ENCODE measurements at regions not wholly inside any gene's neighbourhood (a gene's known extent, or its start where the extent isn't known, plus 50 kb on each side); places are given as distances from the start of the nearest gene placed in this dataset.

DNA sequence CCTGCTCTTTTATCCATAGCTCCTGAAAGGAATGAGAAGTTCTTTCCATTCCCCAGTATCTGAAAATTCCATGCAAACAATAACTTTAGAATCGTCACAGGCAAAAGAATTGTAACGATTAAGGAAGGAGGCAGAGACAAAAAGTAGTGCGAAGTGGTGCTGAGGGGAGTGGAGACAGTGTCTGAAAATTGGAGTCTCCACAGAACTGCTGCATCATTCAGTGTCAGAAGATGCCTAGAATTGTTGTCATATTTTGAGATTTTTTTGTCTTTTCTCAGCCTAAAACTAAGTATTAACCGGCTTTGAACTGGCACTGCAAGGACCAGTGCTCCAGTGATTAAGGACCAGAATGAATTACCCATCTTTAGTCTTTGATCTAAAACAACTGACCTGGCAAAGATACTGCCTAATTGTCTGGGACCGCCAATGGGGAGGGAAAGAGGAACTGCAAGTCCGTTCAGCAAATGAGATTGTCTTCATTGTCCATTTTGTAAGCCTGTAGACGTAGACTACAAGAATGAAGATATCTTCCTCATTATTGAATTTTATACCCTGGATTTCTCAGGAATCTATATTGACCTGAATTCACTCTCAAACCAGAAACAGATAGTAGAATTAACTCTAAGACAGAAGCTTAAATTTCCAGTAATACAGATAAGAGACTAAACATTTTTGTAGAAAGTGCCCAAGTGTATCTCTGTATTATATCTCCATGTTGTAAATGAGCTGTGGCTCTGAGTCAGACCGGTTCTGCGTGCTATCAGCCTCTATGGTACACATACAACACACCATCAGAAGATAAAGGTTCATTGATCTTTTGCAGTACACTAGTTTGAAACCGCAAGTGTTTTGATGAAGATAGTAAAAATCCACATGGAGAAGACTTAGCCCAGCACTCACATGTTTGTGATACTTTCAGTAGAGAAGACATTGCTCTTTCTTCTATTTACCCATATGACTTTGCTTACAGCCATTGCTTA lies 293.2 kb downstream of the EFNB2 start:
- no peak overlapping the region for H2BK120ac ChIP-seq (ENCODE audit: low read depth, low read length)
- no peak overlapping the region for H3K27ac ChIP-seq (replicated peaks; ENCODE audit: low read length)
- WGBS, 2 donors (ENCODE audit: extremely low coverage in 2 of 2, insufficient read length in 2 of 2, insufficient replicate concordance in 1 of 2) = no CpG with 5 or more reads among the region's 10 CpGs

DNA sequence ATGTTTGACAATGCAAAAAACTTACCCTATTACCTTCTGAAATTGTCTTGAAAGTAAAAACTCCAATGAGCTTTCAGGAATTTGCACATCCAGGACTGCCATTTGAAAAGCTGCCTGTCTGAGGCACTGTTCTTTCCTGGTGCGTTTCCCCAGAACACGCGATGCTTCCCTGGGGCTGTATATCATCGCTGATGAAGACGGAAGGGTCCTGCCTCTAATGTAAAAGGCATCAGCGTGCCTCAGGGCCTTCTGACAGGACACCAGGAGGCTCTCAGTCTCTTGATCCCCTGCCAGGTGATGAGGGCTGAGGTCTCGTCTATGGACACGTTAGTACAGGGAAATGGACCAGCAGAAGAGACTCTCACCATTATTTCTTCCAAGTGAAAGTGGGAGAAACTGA lies 296.8 kb downstream of the EFNB2 start:
- no CpG with 5 or more reads among the region's 8 CpGs for WGBS, 2 donors (ENCODE audit: extremely low coverage in 2 of 2, insufficient read length in 2 of 2, insufficient replicate concordance in 1 of 2)
- H3K14ac ChIP-seq (ENCODE audit: low read length) = no peak overlapping the region
- no peaks in the 10 kb centered on the region for H3K36me3 ChIP-seq (replicated peaks in 1 of 2; ENCODE audit: control insufficient read depth in 2 of 2, insufficient read depth in 2 of 2, low read length in 2 of 2)

More for the DNA sequence above, 293.2 kb downstream of the EFNB2 start:
- Histone ChIP-seq H3K4me2 (ENCODE audit: insufficient read depth, low read length, poor library complexity, severe bottlenecking) (no peak overlapping the region), H4K8ac (ENCODE audit: low read depth, low read length) (no peak overlapping the region), H2BK12ac (ENCODE audit: low read length) (no peak overlapping the region), H3K9ac (ENCODE audit: low read depth, low read length, poor library complexity) (no peak overlapping the region), H3K36me3 (replicated peaks in 1 of 2; ENCODE audit: control insufficient read depth in 2 of 2, insufficient read depth in 2 of 2, low read length in 2 of 2) (no peaks in the 10 kb centered on the region), H3K9me3 (replicated peaks in 1 of 2; ENCODE audit: control insufficient read depth in 2 of 2, insufficient read depth in 1 of 2, low read depth in 1 of 2, low read length in 2 of 2) (no peaks in the 10 kb centered on the region), H3K4me1 (ENCODE audit: control insufficient read depth in 2 of 2, insufficient read depth in 1 of 2, low read depth in 1 of 2, low read length in 2 of 2) (peaks cover 0 to 1% of the 10 kb centered on the region in 2 donors), H3K4ac (ENCODE audit: low read length) (no peak overlapping the region), H2BK5ac (ENCODE audit: low read length) (no peak overlapping the region), H4K91ac (ENCODE audit: low read depth, low read length, poor library complexity) (no peak overlapping the region), H3K14ac (ENCODE audit: low read length) (no peak overlapping the region), H3K18ac (ENCODE audit: low read length) (no peak overlapping the region), H3K79me1 (ENCODE audit: low read depth, low read length) (no peaks in the 10 kb centered on the region), H3K4me3 (ENCODE audit: low read length in 2 of 2) (no peak overlapping the region), H2BK15ac (ENCODE audit: low read length) (no peak overlapping the region), H2AK5ac (ENCODE audit: low read depth, low read length) (no peak overlapping the region), H3K23ac (ENCODE audit: low read depth, low read length, poor library complexity) (no peak overlapping the region), H2AFZ (ENCODE audit: low read length) (no peak overlapping the region), H3K27me3 (ENCODE audit: control insufficient read depth in 3 of 3, insufficient read depth in 3 of 3, low read depth in 1 of 3, low read length in 3 of 3) (no peaks in the 10 kb centered on the region)
- DNase-seq (ENCODE audit: low spot score) = no peak

DNA sequence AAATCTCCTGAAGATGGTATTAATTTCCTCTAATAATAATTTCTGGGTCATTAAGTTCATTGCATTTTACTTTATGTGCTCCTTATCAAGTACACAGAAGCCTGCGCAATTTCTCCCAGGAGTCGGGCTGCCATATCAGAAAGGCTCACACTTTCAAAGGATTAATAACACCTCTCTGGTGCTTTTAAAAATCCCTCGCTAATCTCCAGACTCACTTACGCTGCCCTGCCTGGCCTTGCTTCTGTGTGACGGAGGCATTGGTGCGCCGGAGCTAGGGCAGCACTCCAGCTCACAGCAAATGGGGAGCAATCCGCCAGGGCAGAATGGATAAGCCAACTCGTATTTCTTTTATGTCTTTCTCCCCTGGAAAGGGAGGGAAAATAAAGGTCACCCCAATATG lies 300.8 kb downstream of the EFNB2 start:
- Histone ChIP-seq H2BK5ac (ENCODE audit: low read length) (no peak overlapping the region), H3K27me3 (ENCODE audit: control insufficient read depth in 3 of 3, insufficient read depth in 3 of 3, low read depth in 1 of 3, low read length in 3 of 3) (no peaks in the 10 kb centered on the region), H4K91ac (ENCODE audit: low read depth, low read length, poor library complexity) (no peak overlapping the region), H2BK12ac (ENCODE audit: low read length) (no peak overlapping the region), H3K27ac (replicated peaks; ENCODE audit: low read length) (no peak overlapping the region), H3K36me3 (replicated peaks in 1 of 2; ENCODE audit: control insufficient read depth in 2 of 2, insufficient read depth in 2 of 2, low read length in 2 of 2) (peaks cover 0 to 2% of the 10 kb centered on the region in 2 donors), H3K4me3 (ENCODE audit: low read length in 2 of 2) (no peak overlapping the region), H3K9me3 (replicated peaks in 1 of 2; ENCODE audit: control insufficient read depth in 2 of 2, insufficient read depth in 1 of 2, low read depth in 1 of 2, low read length in 2 of 2) (peaks cover 0 to 3% of the 10 kb centered on the region in 2 donors), H2AFZ (ENCODE audit: low read length) (peak overlapping the region; percentile 20), H3K79me1 (ENCODE audit: low read depth, low read length) (no peaks in the 10 kb centered on the region), H2AK5ac (ENCODE audit: low read depth, low read length) (no peak overlapping the region), H3K9ac (ENCODE audit: low read depth, low read length, poor library complexity) (no peak overlapping the region), H4K8ac (ENCODE audit: low read depth, low read length) (no peak overlapping the region), H3K4me2 (ENCODE audit: insufficient read depth, low read length, poor library complexity, severe bottlenecking) (no peak overlapping the region), H3K18ac (ENCODE audit: low read length) (peak overlapping the region; percentile 42), H2BK120ac (ENCODE audit: low read depth, low read length) (no peak overlapping the region), H3K23ac (ENCODE audit: low read depth, low read length, poor library complexity) (no peak overlapping the region), H3K4ac (ENCODE audit: low read length) (no peak overlapping the region), H3K4me1 (ENCODE audit: control insufficient read depth in 2 of 2, insufficient read depth in 1 of 2, low read depth in 1 of 2, low read length in 2 of 2) (peaks cover 0 to 1% of the 10 kb centered on the region in 2 donors), H2BK15ac (ENCODE audit: low read length) (no peak overlapping the region), H3K14ac (ENCODE audit: low read length) (no peak overlapping the region)
- no peak for DNase-seq (ENCODE audit: low spot score)
- no CpG with 5 or more reads among the region's 9 CpGs for WGBS, 2 donors (ENCODE audit: extremely low coverage in 2 of 2, insufficient read length in 2 of 2, insufficient replicate concordance in 1 of 2)

More for the DNA sequence above, 296.8 kb downstream of the EFNB2 start:
- Histone ChIP-seq H2BK120ac (ENCODE audit: low read depth, low read length) (no peak overlapping the region), H3K4me3 (ENCODE audit: low read length in 2 of 2) (no peak overlapping the region), H3K79me1 (ENCODE audit: low read depth, low read length) (no peaks in the 10 kb centered on the region), H2BK5ac (ENCODE audit: low read length) (no peak overlapping the region), H4K91ac (ENCODE audit: low read depth, low read length, poor library complexity) (no peak overlapping the region), H3K4ac (ENCODE audit: low read length) (no peak overlapping the region), H3K4me2 (ENCODE audit: insufficient read depth, low read length, poor library complexity, severe bottlenecking) (no peak overlapping the region), H2AFZ (ENCODE audit: low read length) (no peak overlapping the region), H3K9ac (ENCODE audit: low read depth, low read length, poor library complexity) (no peak overlapping the region), H3K27me3 (ENCODE audit: control insufficient read depth in 3 of 3, insufficient read depth in 3 of 3, low read depth in 1 of 3, low read length in 3 of 3) (no peaks in the 10 kb centered on the region), H4K8ac (ENCODE audit: low read depth, low read length) (no peak overlapping the region), H2BK12ac (ENCODE audit: low read length) (no peak overlapping the region), H2BK15ac (ENCODE audit: low read length) (no peak overlapping the region), H3K23ac (ENCODE audit: low read depth, low read length, poor library complexity) (no peak overlapping the region), H3K9me3 (replicated peaks in 1 of 2; ENCODE audit: control insufficient read depth in 2 of 2, insufficient read depth in 1 of 2, low read depth in 1 of 2, low read length in 2 of 2) (no peaks in the 10 kb centered on the region), H2AK5ac (ENCODE audit: low read depth, low read length) (no peak overlapping the region), H3K4me1 (ENCODE audit: control insufficient read depth in 2 of 2, insufficient read depth in 1 of 2, low read depth in 1 of 2, low read length in 2 of 2) (peaks cover 0 to 3% of the 10 kb centered on the region in 2 donors), H3K18ac (ENCODE audit: low read length) (no peak overlapping the region), H3K27ac (replicated peaks; ENCODE audit: low read length) (no peak overlapping the region)
- no peak for DNase-seq (ENCODE audit: low spot score)

DNA sequence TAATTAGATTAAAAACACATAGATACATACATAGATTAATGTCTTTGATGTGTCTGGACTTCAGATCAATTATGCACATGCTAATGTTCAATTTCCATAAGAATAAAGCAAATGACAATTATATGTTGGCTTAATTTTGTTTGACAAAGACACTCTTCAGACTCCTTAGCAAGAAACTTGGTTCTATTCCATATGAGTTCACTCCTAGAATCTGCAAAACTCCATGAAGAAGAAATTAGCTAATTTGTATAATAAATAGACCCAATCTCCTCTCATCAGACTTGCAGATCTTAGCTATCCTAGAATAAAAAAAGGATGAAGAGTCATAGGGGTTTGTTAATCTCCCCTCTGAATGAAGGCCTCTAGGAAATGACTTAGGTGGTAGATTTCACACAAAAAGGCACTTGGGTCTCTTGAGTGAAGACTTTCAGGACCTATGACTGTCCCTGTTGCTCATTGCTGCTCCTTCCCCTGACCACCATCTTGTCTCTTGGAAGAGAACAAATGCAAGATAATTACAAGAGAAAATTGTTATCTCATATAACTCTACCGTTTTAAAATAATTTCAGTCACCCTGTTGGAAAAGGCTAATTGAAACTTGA lies 302.2 kb downstream of the EFNB2 start:
- no peak overlapping the region for H3K4me3 ChIP-seq (ENCODE audit: low read length in 2 of 2)
- H2BK5ac ChIP-seq (ENCODE audit: low read length) = no peak overlapping the region
- no peak overlapping the region for H2BK120ac ChIP-seq (ENCODE audit: low read depth, low read length)
- peaks cover 0 to 3% of the 10 kb centered on the region in 2 donors for H3K4me1 ChIP-seq (ENCODE audit: control insufficient read depth in 2 of 2, insufficient read depth in 1 of 2, low read depth in 1 of 2, low read length in 2 of 2)
- H2AK5ac ChIP-seq (ENCODE audit: low read depth, low read length) = no peak overlapping the region
- no peaks in the 10 kb centered on the region for H3K79me1 ChIP-seq (ENCODE audit: low read depth, low read length)
- no peak overlapping the region for H4K91ac ChIP-seq (ENCODE audit: low read depth, low read length, poor library complexity)
- no CpG with 5 or more reads among the region's 1 CpG for WGBS, 2 donors (ENCODE audit: extremely low coverage in 2 of 2, insufficient read length in 2 of 2, insufficient replicate concordance in 1 of 2)
- H4K8ac ChIP-seq (ENCODE audit: low read depth, low read length) = no peak overlapping the region
- DNase-seq (ENCODE audit: low spot score) = no peak
- H2AFZ ChIP-seq (ENCODE audit: low read length) = no peak overlapping the region
- no peak overlapping the region for H3K27ac ChIP-seq (replicated peaks; ENCODE audit: low read length)
- no peak overlapping the region for H3K18ac ChIP-seq (ENCODE audit: low read length)
- no peak overlapping the region for H3K4ac ChIP-seq (ENCODE audit: low read length)
- no peaks in the 10 kb centered on the region for H3K27me3 ChIP-seq (ENCODE audit: control insufficient read depth in 3 of 3, insufficient read depth in 3 of 3, low read depth in 1 of 3, low read length in 3 of 3)
- H2BK15ac ChIP-seq (ENCODE audit: low read length) = no peak overlapping the region
- H3K36me3 ChIP-seq (replicated peaks in 1 of 2; ENCODE audit: control insufficient read depth in 2 of 2, insufficient read depth in 2 of 2, low read length in 2 of 2) = peaks cover 0 to 2% of the 10 kb centered on the region in 2 donors
- H3K14ac ChIP-seq (ENCODE audit: low read length) = no peak overlapping the region
- peaks cover 0 to 5% of the 10 kb centered on the region in 2 donors for H3K9me3 ChIP-seq (replicated peaks in 1 of 2; ENCODE audit: control insufficient read depth in 2 of 2, insufficient read depth in 1 of 2, low read depth in 1 of 2, low read length in 2 of 2)
- H3K23ac ChIP-seq (ENCODE audit: low read depth, low read length, poor library complexity) = no peak overlapping the region
- no peak overlapping the region for H3K9ac ChIP-seq (ENCODE audit: low read depth, low read length, poor library complexity)
- no peak overlapping the region for H2BK12ac ChIP-seq (ENCODE audit: low read length)
- no peak overlapping the region for H3K4me2 ChIP-seq (ENCODE audit: insufficient read depth, low read length, poor library complexity, severe bottlenecking)

Measured in neuronal stem cell (in vitro differentiated cells).